Astrocyte of the cerebellum (primary cell): ENCODE measurements at regions not wholly inside any gene's neighbourhood (a gene's known extent, or its start where the extent isn't known, plus 50 kb on each side); places are given as distances from the start of the nearest gene placed in this dataset.

Experiments used
- DNase-seq: peaks from one replicate; pipeline ENCODE4 v3.0.0-alpha.2; 2011; ENCODE audit warnings: low read depth
- H3K4me3 ChIP-seq: 2 replicates; pipeline ENCODE4 v1.5.1; 2011; ENCODE audit warnings: mild to moderate bottlenecking, low read depth, low read length, moderate library complexity
- CTCF ChIP-seq: IDR thresholded peaks from 2 replicates; pipeline ENCODE4 v1.5.1; 2012; ENCODE audit warnings: low read length, low read depth, moderate library complexity, mild to moderate bottlenecking; ENCODE audit errors: missing control alignments
- in situ Hi-C: cut with HindIII; loops from 2 replicates; pipeline ENCODE4 v1.10.0; 2017; ENCODE audit warnings: low sequenced_read_pairs

- DNase-seq = no peak
- no peak overlapping the region for H3K4me3 ChIP-seq
- TF ChIP-seq CTCF = no peak
- in situ Hi-C loops = no loop called here
Measured at GRCh38 chr10:124333931-124334330, 84.8 kb downstream of the OAT start.

DNA sequence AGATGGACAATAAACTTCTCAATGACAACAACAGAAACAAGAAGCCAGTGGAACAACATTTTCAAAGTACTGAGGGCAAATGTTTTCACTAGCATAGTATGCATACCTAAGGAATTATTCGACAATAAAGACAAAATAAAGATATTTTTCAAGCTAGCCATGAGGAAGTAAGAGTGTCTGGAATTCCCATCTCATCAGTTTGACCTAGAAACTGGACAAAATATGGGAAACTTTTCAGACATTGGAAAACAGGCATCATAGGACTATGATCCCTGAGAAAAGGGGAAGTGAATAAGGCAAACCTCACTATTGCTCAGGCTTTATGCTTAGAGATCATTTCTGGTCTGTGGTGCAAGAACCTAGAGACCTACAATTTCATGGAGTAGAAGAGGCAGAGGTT, 86.3 kb downstream of the OAT start:
- H3K4me3 ChIP-seq = no peak overlapping the region
- DNase-seq = no peak
- in situ Hi-C loops = no loop called here
- TF ChIP-seq CTCF = no peak

- in situ Hi-C loops = no loop called here
- no peak for TF ChIP-seq CTCF
- no peak for DNase-seq
- no peak overlapping the region for H3K4me3 ChIP-seq
Measured at GRCh38 chr10:124329941-124330340, 88.8 kb downstream of the OAT start.

GRCh38 chr10:124329362-124329761, 89.4 kb downstream of the OAT start:
- no peak overlapping the region for H3K4me3 ChIP-seq
- no peak for TF ChIP-seq CTCF
- no peak for DNase-seq
- in situ Hi-C loops = no loop called here

GRCh38 chr10:124328477-124329220, 90.1 kb downstream of the OAT start:
- in situ Hi-C loops = no loop called here
- TF ChIP-seq CTCF = no peak
- no peak for DNase-seq
- H3K4me3 ChIP-seq = no peak overlapping the region

GRCh38 chr10:124325998-124326636, 92.6 kb downstream of the OAT start:
- in situ Hi-C loops = no loop called here
- no peak for TF ChIP-seq CTCF

More at GRCh38 chr10:124325998-124326636, 92.6 kb downstream of the OAT start:
- H3K4me3 ChIP-seq = no peak overlapping the region
- DNase-seq = no peak
